ENCODE measurements at regions not wholly inside any gene's neighbourhood (a gene's known extent, or its start where the extent isn't known, plus 50 kb on each side); places are given as distances from the start of the nearest gene placed in this dataset.

DNA sequence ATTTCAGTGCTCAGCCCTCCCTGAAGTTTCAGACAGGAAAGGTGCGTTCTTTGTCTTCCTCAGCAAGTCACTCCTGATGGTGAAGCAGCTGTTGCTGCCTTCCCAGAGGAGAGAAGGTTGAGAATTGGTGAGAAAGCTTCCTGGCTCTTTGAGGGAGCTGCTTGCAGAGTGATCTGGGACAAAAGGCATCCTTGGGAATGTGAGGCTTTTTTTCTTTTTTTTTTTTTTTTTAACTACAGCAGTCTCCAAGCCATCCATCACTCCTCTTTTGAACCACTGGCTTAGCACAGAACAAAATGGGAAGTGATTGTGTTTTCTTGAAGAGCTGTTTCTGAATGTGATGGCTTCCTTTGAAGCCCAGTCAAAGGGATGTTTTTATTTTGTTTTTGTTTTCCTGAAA lies 120.4 kb upstream of the LRIG3 start:
- no peak for DNase-seq

DNA sequence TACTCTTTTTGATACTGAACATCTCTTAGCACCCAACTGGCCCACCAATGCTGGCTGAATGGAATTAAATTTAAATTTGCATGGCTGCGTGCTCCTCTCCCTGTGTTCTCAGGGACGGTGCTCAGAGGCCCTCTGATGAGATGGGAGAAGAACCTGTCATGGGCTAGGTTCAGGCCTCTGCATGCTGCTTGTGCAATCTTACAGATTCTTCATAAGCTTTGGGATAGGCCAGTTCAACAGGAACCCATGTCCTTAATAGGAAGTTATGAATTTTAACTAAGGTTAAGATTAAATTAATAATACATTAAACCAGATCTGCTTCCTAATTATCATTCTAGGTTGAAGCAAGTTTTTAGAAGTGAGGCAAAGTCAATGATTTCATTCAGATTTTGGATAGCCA lies 119.7 kb upstream of the LRIG3 start:
- no peaks in the 10 kb centered on the region for H3K27me3 ChIP-seq
- no peaks in the 10 kb centered on the region for H3K9me3 ChIP-seq
- TF ChIP-seq, protein P1, sequence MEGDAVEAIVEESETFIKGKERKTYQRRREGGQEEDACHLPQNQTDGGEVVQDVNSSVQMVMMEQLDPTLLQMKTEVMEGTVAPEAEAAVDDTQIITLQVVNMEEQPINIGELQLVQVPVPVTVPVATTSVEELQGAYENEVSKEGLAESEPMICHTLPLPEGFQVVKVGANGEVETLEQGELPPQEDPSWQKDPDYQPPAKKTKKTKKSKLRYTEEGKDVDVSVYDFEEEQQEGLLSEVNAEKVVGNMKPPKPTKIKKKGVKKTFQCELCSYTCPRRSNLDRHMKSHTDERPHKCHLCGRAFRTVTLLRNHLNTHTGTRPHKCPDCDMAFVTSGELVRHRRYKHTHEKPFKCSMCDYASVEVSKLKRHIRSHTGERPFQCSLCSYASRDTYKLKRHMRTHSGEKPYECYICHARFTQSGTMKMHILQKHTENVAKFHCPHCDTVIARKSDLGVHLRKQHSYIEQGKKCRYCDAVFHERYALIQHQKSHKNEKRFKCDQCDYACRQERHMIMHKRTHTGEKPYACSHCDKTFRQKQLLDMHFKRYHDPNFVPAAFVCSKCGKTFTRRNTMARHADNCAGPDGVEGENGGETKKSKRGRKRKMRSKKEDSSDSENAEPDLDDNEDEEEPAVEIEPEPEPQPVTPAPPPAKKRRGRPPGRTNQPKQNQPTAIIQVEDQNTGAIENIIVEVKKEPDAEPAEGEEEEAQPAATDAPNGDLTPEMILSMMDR (IDR thresholded peaks at IDR 0.05; ENCODE audit: low read depth, low read length), result no peak
- H3K36me3 ChIP-seq, result no peaks in the 10 kb centered on the region
- no peaks in the 10 kb centered on the region for H3K4me1 ChIP-seq
- no peak overlapping the region for H3K4me3 ChIP-seq (ENCODE audit: low read depth, low read length)
- no peak for DNase-seq

More for the DNA sequence above, 120.4 kb upstream of the LRIG3 start:
- H3K4me3 ChIP-seq (ENCODE audit: low read depth, low read length), result no peak overlapping the region
- no peaks in the 10 kb centered on the region for H3K27me3 ChIP-seq
- TF ChIP-seq, protein P1 (IDR thresholded peaks at IDR 0.05; ENCODE audit: low read depth, low read length), result no peak
- no peaks in the 10 kb centered on the region for H3K4me1 ChIP-seq
- H3K9me3 ChIP-seq, result no peaks in the 10 kb centered on the region
- H3K36me3 ChIP-seq, result no peaks in the 10 kb centered on the region

DNA sequence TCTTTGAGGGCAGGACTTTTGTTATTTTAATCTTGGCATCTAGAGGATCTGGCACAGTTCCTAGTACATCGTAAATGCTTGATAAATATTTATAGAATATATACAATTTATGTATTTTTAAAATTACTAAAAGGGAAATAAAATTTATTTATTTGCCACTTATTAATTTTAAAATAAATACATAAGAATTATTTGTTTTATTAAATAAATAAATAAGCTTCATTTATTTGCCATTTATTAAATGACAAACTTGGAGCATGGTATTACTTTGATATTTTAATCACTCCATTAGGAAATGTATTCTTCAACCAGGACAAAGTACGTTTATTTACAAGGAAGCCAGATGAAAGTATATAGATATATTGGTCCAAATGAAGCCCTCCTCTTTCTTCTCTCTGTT lies 118.7 kb upstream of the LRIG3 start:
- Histone ChIP-seq H3K4me1 (no peaks in the 10 kb centered on the region), H3K36me3 (no peaks in the 10 kb centered on the region), H3K4me3 (ENCODE audit: low read depth, low read length) (no peak overlapping the region), H3K27me3 (no peaks in the 10 kb centered on the region), H3K9me3 (no peaks in the 10 kb centered on the region)
- DNase-seq, result no peak
- TF ChIP-seq, protein P1 (IDR thresholded peaks at IDR 0.05; ENCODE audit: low read depth, low read length), result no peak

DNA sequence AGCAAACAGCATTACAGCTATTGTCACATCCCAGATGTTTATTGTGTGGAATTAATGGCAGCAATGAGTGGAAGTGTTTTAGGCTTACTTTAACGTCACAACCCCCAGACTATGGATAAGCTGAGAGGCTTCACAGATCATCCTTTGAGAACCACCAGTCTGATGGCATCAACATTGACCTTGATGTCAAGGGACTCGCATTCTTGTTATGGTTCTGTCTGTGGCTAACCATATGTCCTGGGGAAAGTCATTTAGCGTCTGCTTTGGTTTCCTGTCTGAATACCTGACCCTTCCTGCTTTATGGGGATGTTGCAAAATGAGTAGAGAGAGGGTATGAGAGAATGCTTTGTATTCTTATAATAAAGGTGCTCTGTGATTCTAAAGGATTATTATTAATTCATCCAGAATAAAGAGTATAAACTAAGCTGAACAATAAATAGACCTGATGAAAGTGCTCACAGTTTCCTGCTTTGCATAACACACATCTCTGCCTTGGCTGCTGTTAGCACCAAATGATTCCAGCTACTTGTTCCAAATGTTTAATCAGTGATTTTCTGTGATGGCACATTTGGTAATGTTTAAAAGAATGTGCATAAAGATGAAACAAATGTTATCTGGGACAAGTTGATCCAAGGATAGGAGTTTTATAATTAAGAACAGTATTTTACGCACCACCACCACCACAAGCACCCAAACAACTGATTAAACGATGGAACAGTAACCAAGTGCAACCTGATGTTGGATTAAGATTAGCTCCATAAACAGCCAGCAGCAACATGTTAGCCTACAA lies 116.9 kb upstream of the LRIG3 start:
- H3K4me3 ChIP-seq (ENCODE audit: low read depth, low read length), result no peak overlapping the region
- H3K27me3 ChIP-seq, result no peaks in the 10 kb centered on the region
- H3K36me3 ChIP-seq, result no peaks in the 10 kb centered on the region
- no peak for DNase-seq
- no peaks in the 10 kb centered on the region for H3K4me1 ChIP-seq
- H3K9me3 ChIP-seq, result no peaks in the 10 kb centered on the region
- TF ChIP-seq, protein P1 (IDR thresholded peaks at IDR 0.05; ENCODE audit: low read depth, low read length), result no peak

DNA sequence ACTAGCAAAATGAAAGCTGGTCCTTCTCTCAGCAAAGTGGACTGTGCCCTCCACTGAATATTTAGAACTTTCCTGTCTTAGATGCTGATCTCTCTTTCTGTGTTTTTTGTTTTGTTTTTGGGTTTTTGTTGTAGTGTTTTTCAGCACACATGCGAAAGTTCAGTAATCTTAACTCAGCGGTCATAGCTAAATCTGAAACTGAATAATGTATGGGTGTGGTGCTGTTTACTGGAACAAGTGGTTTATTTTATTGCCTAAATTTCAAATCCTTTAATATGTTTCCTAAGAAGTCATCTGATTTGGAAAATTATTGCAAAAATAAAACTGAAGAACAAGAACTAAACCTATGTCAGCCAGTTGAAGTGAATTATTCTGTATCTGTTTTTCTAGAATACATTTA lies 116.0 kb upstream of the LRIG3 start:
- TF ChIP-seq, protein P1 (IDR thresholded peaks at IDR 0.05; ENCODE audit: low read depth, low read length), result no peak
- no peak overlapping the region for H3K4me3 ChIP-seq (ENCODE audit: low read depth, low read length)
- no peaks in the 10 kb centered on the region for H3K9me3 ChIP-seq
- H3K36me3 ChIP-seq, result no peaks in the 10 kb centered on the region
- H3K4me1 ChIP-seq, result no peaks in the 10 kb centered on the region
- DNase-seq, result no peak
- no peaks in the 10 kb centered on the region for H3K27me3 ChIP-seq

DNA sequence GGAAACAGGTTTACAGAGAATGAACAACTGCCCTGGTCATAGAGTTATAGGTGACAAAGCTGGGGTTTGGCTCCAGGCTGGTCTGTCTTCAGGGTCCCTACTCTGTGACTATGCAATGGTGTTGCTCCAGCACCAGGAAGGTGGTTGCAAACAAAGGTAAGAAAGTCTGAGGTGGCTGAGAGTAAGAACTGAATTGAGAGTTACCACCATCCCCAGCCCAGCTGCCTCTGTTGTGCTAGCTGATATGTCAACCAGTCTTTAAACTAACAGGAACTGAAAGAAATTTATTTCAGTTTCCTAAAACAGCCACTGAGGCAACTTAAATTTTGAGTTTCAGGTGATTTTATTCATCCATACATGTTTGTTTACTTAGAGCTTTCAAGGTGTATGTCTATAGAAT lies 111.0 kb upstream of the LRIG3 start:
- Histone ChIP-seq H3K36me3 (no peaks in the 10 kb centered on the region), H3K4me1 (no peaks in the 10 kb centered on the region), H3K9me3 (no peaks in the 10 kb centered on the region), H3K4me3 (ENCODE audit: low read depth, low read length) (no peak overlapping the region), H3K27me3 (no peaks in the 10 kb centered on the region)
- TF ChIP-seq, protein P1 (IDR thresholded peaks at IDR 0.05; ENCODE audit: low read depth, low read length), result no peak
- DNase-seq, result no peak

Data from BE2C (cell line).